GM20000 (cell line): ENCODE measurements at regions not wholly inside any gene's neighbourhood (a gene's known extent, or its start where the extent isn't known, plus 50 kb on each side); places are given as distances from the start of the nearest gene placed in this dataset.

ENCODE experiments used
- DNase-seq: peaks from one replicate; pipeline ENCODE4 v3.0.0; 2012; ENCODE audit warnings: low spot score
- CTCF ChIP-seq: IDR thresholded peaks from 2 replicates; pipeline ENCODE4 v1.5.1; 2012; ENCODE audit warnings: mild to moderate bottlenecking, control low read depth; ENCODE audit errors: extremely low read depth, missing control alignments

GRCh38 chr6:11869672-11870340, 91.2 kb upstream of the ADTRP start:
- no peak for DNase-seq
- TF ChIP-seq CTCF = no peak

GRCh38 chr6:11868392-11868791, 89.8 kb upstream of the ADTRP start:
- TF ChIP-seq CTCF = no peak
- no peak for DNase-seq

GRCh38 chr6:11865680-11866300, 87.2 kb upstream of the ADTRP start:
- TF ChIP-seq CTCF = no peak
- DNase-seq = no peak

- DNase-seq = no peak
- no peak for TF ChIP-seq CTCF
Observed at GRCh38 chr6:11858439-11858838, 79.8 kb upstream of the ADTRP start.

- TF ChIP-seq CTCF = no peak
- DNase-seq = no peak
Observed at GRCh38 chr6:11855743-11856142, 77.1 kb upstream of the ADTRP start.

- no peak for TF ChIP-seq CTCF
- DNase-seq = peak; percentile 45
Observed at GRCh38 chr6:11854408-11855165, 76.0 kb upstream of the ADTRP start.
